Epithelial cell of proximal tubule (primary cell): ENCODE measurements at regions not wholly inside any gene's neighbourhood (a gene's known extent, or its start where the extent isn't known, plus 50 kb on each side); places are given as distances from the start of the nearest gene placed in this dataset.
A peak's percentile ranks its signal among the peaks of the same experiment; 100 is the strongest.

Experiments
- DNase-seq: peaks from one replicate; pipeline ENCODE4 v3.0.0-alpha.2; 2011; ENCODE audit warnings: low read depth
- H3K4me3 ChIP-seq: 2 replicates; pipeline ENCODE4 v1.5.1; 2011; ENCODE audit warnings: low read depth, mild to moderate bottlenecking, low read length
- CTCF ChIP-seq: conservative IDR thresholded peaks from 2 replicates; pipeline ENCODE4 v1.5.1; 2012; ENCODE audit warnings: low read depth, mild to moderate bottlenecking, low read length

GRCh38 chr2:167480986-167481309, 592.7 kb downstream of the XIRP2 start:
- no peak overlapping the region for H3K4me3 ChIP-seq
- TF ChIP-seq CTCF, result no peak
- no peak for DNase-seq

- TF ChIP-seq CTCF, result no peak
Measured at GRCh38 chr2:167480232-167480985, 592.1 kb downstream of the XIRP2 start.

GRCh38 chr2:167478196-167478595, 589.9 kb downstream of the XIRP2 start:
- DNase-seq, result peak; percentile 9
- no peak for TF ChIP-seq CTCF
- no peak overlapping the region for H3K4me3 ChIP-seq

More at GRCh38 chr2:167480232-167480985, 592.1 kb downstream of the XIRP2 start:
- H3K4me3 ChIP-seq, result no peak overlapping the region
- no peak for DNase-seq

GRCh38 chr2:167475791-167476190, 587.5 kb downstream of the XIRP2 start:
- TF ChIP-seq CTCF, result no peak
- H3K4me3 ChIP-seq, result no peak overlapping the region
- DNase-seq, result no peak

GRCh38 chr2:167471734-167472133, 583.5 kb downstream of the XIRP2 start:
- no peak overlapping the region for H3K4me3 ChIP-seq
- no peak for DNase-seq
- no peak for TF ChIP-seq CTCF

GRCh38 chr2:167471332-167471731, 583.1 kb downstream of the XIRP2 start:
- DNase-seq, result no peak
- no peak for TF ChIP-seq CTCF
- H3K4me3 ChIP-seq, result no peak overlapping the region

- TF ChIP-seq CTCF, result no peak
- no peak for DNase-seq
- no peak overlapping the region for H3K4me3 ChIP-seq
Measured at GRCh38 chr2:167462379-167462778, 574.1 kb downstream of the XIRP2 start.
